H9 (cell line): ENCODE measurements at regions not wholly inside any gene's neighbourhood (a gene's known extent, or its start where the extent isn't known, plus 50 kb on each side); places are given as distances from the start of the nearest gene placed in this dataset.

Source experiments
- DNase-seq: peaks from one replicate; pipeline ENCODE4 v3.0.0-alpha.2; 2017
- H2AFZ ChIP-seq: one replicate; pipeline ENCODE4 v1.6.1; 2013; ENCODE audit warnings: mild to moderate bottlenecking, low read length, control low read depth, moderate library complexity
- H2AK5ac ChIP-seq: 2 replicates; pipeline ENCODE4 v1.6.1; 2013; ENCODE audit warnings: low read length, control low read depth, mixed read lengths; ENCODE audit not compliant: insufficient read length
- H2BK120ac ChIP-seq: one replicate; pipeline ENCODE4 v1.6.1; 2013; ENCODE audit warnings: low read depth, mild to moderate bottlenecking, low read length, control low read depth, inconsistent platforms; ENCODE audit not compliant: poor library complexity, severe bottlenecking
- H2BK12ac ChIP-seq: 2 replicates; pipeline ENCODE4 v1.6.1; 2013; ENCODE audit warnings: low read length, control low read depth, mixed read lengths, low read depth; ENCODE audit not compliant: insufficient read length
- H2BK15ac ChIP-seq: 2 replicates; pipeline ENCODE4 v1.6.1; 2013; ENCODE audit warnings: low read depth, low read length, control low read depth
- H2BK20ac ChIP-seq: one replicate; pipeline ENCODE4 v1.6.1; 2013; ENCODE audit warnings: low read depth, mild to moderate bottlenecking, low read length, control low read depth, inconsistent platforms; ENCODE audit not compliant: poor library complexity, severe bottlenecking
- H2BK5ac ChIP-seq: 2 replicates; pipeline ENCODE4 v1.6.1; 2013; ENCODE audit warnings: low read length, control low read depth, mixed read lengths; ENCODE audit not compliant: insufficient read length
- H3K14ac ChIP-seq: 2 replicates; pipeline ENCODE4 v1.6.1; 2013; ENCODE audit warnings: low read length, control low read depth; ENCODE audit not compliant: insufficient read depth
- H3K18ac ChIP-seq: 2 replicates; pipeline ENCODE4 v1.6.1; 2013; ENCODE audit warnings: low read depth, mild to moderate bottlenecking, mixed read lengths, low read length, control low read depth; ENCODE audit not compliant: insufficient read length
- H3K23ac ChIP-seq: 2 replicates; pipeline ENCODE4 v1.6.1; 2013; ENCODE audit warnings: low read length, control low read depth, mixed read lengths, low read depth; ENCODE audit not compliant: insufficient read length
- H3K23me2 ChIP-seq: 2 replicates; pipeline ENCODE4 v1.6.1; 2013; ENCODE audit warnings: low read depth, mild to moderate bottlenecking, mixed read lengths, low read length, control low read depth; ENCODE audit not compliant: insufficient read length, poor library complexity, severe bottlenecking
- H3K27ac ChIP-seq: 2 replicates; pipeline ENCODE4 v1.5.1; 2013; ENCODE audit warnings: low read length, control low read depth, mixed read lengths, low read depth; ENCODE audit not compliant: insufficient read length
- H3K27me3 ChIP-seq: 2 replicates; pipeline ENCODE4 v1.6.1; 2013; ENCODE audit warnings: low read length, control low read depth, inconsistent platforms; ENCODE audit not compliant: insufficient read depth
- H3K4ac ChIP-seq: 2 replicates; pipeline ENCODE4 v1.6.1; 2013; ENCODE audit warnings: low read depth, mild to moderate bottlenecking, control low read depth, inconsistent platforms, low read length, moderate library complexity
- H3K4me1 ChIP-seq: 2 replicates; pipeline ENCODE4 v1.6.1; 2013; ENCODE audit warnings: low read length, control low read depth, inconsistent platforms; ENCODE audit not compliant: insufficient read depth
- H3K4me2 ChIP-seq: 2 replicates; pipeline ENCODE4 v1.6.1; 2013; ENCODE audit warnings: low read length, control low read depth, mixed read lengths; ENCODE audit not compliant: insufficient read length, insufficient read depth
- H3K56ac ChIP-seq: 2 replicates; pipeline ENCODE4 v1.6.1; 2013; ENCODE audit warnings: low read depth, mild to moderate bottlenecking, mixed read lengths, low read length, control low read depth; ENCODE audit not compliant: insufficient read length
- H3K79me1 ChIP-seq: 2 replicates; pipeline ENCODE4 v1.6.1; 2013; ENCODE audit warnings: low read depth, mild to moderate bottlenecking, moderate library complexity, low read length, control low read depth, inconsistent platforms; ENCODE audit not compliant: insufficient read depth, poor library complexity, severe bottlenecking
- H3K79me2 ChIP-seq: 2 replicates; pipeline ENCODE4 v1.6.1; 2013; ENCODE audit warnings: low read length, control low read depth, inconsistent platforms; ENCODE audit not compliant: insufficient read depth
- H3K9ac ChIP-seq: 2 replicates; pipeline ENCODE4 v1.6.1; 2013; ENCODE audit warnings: low read length, control low read depth, mixed read lengths; ENCODE audit not compliant: insufficient read length; ENCODE audit errors: extremely low read depth
- H3K9me3 ChIP-seq: one replicate; pipeline ENCODE4 v1.6.1; 2013; ENCODE audit warnings: low read depth, low read length, inconsistent platforms; ENCODE audit not compliant: control insufficient read depth
- H3T11ph ChIP-seq: one replicate; pipeline ENCODE4 v1.6.1; 2013; ENCODE audit warnings: mild to moderate bottlenecking, low read length, control low read depth, inconsistent platforms
- H4K20me1 ChIP-seq: one replicate; pipeline ENCODE4 v1.6.1; 2013; ENCODE audit not compliant: control insufficient read depth, insufficient read length, insufficient read depth
- H4K5ac ChIP-seq: 2 replicates; pipeline ENCODE4 v1.6.1; 2013; ENCODE audit warnings: low read depth, mild to moderate bottlenecking, mixed read lengths, low read length, control low read depth; ENCODE audit not compliant: insufficient read length
- H4K8ac ChIP-seq: replicated peaks from 2 replicates; pipeline ENCODE4 v1.6.1; 2013; ENCODE audit warnings: low read length, control low read depth, mixed read lengths, low read depth; ENCODE audit not compliant: insufficient read length
- H4K91ac ChIP-seq: 2 replicates; pipeline ENCODE4 v1.6.1; 2013; ENCODE audit warnings: low read depth, mild to moderate bottlenecking, moderate library complexity, mixed read lengths, low read length, control low read depth; ENCODE audit not compliant: insufficient read length
- H3K27ac Mint-ChIP-seq, 3 experiments: 2 replicates in 2 of 3; 3 replicates in 1 of 3; pipeline ENCODE4 v1.8.0; 2020 to 2021; ENCODE audit warnings: mixed read lengths in 3 of 3, mild to moderate bottlenecking in 1 of 3, moderate library complexity in 1 of 3
- H3K27me3 Mint-ChIP-seq: 2 replicates; pipeline ENCODE4 v1.8.0; 2021; ENCODE audit warnings: low read depth, mild to moderate bottlenecking, moderate library complexity, mixed read lengths
- H3K36me3 Mint-ChIP-seq, 3 experiments: 2 replicates in 2 of 3; 3 replicates in 1 of 3; pipeline ENCODE4 v1.8.0; 2020 to 2021; ENCODE audit warnings: low read depth in 3 of 3, mixed read lengths in 3 of 3; ENCODE audit not compliant: insufficient read depth in 1 of 3
- H3K4me1 Mint-ChIP-seq, 2 experiments: 2 replicates each; pipeline ENCODE4 v1.8.0; 2020; ENCODE audit warnings: mixed read lengths in 2 of 2
- H3K4me3 Mint-ChIP-seq, 2 experiments: 2 replicates in 1 of 2; 3 replicates in 1 of 2; pipeline ENCODE4 v1.8.0; 2020 to 2021; ENCODE audit warnings: mild to moderate bottlenecking in 2 of 2, mixed read lengths in 2 of 2, moderate library complexity in 1 of 2
- H3K9me3 Mint-ChIP-seq, 2 experiments: 2 replicates in 1 of 2; 3 replicates in 1 of 2; pipeline ENCODE4 v1.8.0; 2020; ENCODE audit warnings: mild to moderate bottlenecking in 2 of 2, mixed read lengths in 2 of 2, moderate library complexity in 1 of 2
- WGBS: extraction: QIAGEN DNeasy Blood & Tissue Kit; methylation state at CpG from one replicate; pipeline ENCODE4 v1.1.7; 2013; ENCODE audit warnings: missing lambda C conversion rate, low lambda C conversion rate, mixed read lengths; ENCODE audit not compliant: insufficient read length; ENCODE audit errors: extremely low coverage; 5-methylcytosine and 5-hydroxymethylcytosine counted together
- TF ChIP-seq, protein P1 (sequence below): fragments of 200-600 bp; sonication (generic); conservative IDR thresholded peaks from 3 replicates; pipeline ENCODE4 v1.8.0; 2021; ENCODE audit warnings: antibody characterized with exemption, mild to moderate bottlenecking

DNA sequence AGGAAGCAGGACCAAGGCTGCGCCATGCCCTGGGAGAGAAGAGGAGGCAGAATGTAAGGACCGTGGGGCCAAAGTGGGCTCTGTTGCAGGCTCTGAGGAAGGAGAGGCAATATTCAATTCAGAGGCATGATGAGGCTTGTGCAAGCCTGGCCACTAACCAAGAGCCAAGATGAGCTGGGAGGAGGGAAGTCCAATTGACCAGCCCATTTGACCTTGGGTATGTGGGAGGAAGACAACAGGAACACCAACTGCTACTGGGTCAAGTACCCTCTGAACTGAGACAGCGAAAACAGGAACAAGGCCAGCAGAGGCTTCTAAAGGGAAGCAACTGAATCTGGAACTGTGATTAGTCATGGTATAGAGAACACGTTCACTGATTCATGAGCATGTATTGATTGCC lies 779.6 kb downstream of the MAFB start:
- Mint-ChIP-seq H3K9me3 (no peaks in the 10 kb centered on the region), H3K27me3 (no peaks in the 10 kb centered on the region), H3K27ac (no peak overlapping the region), H3K4me1 (peaks cover 0 to 6% of the 10 kb centered on the region in 2 experiments; a peak in 1 of 4 replicates), H3K4me3 (no peak overlapping the region), H3K36me3 (no peaks in the 10 kb centered on the region; a peak in 1 of 7 replicates)
- Histone ChIP-seq H2AK5ac (no peak overlapping the region), H3K27me3 (no peaks in the 10 kb centered on the region), H4K20me1 (no peaks in the 10 kb centered on the region), H4K8ac (no peak overlapping the region), H3T11ph (no peak overlapping the region), H3K4ac (no peak overlapping the region), H3K4me2 (no peak overlapping the region), H3K23ac (no peak overlapping the region), H3K4me1 (no peaks in the 10 kb centered on the region), H3K14ac (no peak overlapping the region; the same call in 1 of the 2 replicates), H3K56ac (no peak overlapping the region), H3K79me1 (no peaks in the 10 kb centered on the region), H2BK120ac (no peak overlapping the region), H3K23me2 (no peaks in the 10 kb centered on the region), H3K27ac (no peak overlapping the region), H3K79me2 (no peaks in the 10 kb centered on the region), H3K9me3 (no peaks in the 10 kb centered on the region), H4K91ac (no peak overlapping the region), H2BK20ac (no peak overlapping the region), H3K18ac (no peak overlapping the region), H3K9ac (no peak overlapping the region), H4K5ac (no peak overlapping the region), H2BK5ac (no peak overlapping the region), H2BK12ac (no peak overlapping the region), H2AFZ (no peak overlapping the region), H2BK15ac (no peak overlapping the region)
- no CpG with 5 or more reads among the region's 4 CpGs for WGBS
- no peak for DNase-seq
- TF ChIP-seq, protein P1, sequence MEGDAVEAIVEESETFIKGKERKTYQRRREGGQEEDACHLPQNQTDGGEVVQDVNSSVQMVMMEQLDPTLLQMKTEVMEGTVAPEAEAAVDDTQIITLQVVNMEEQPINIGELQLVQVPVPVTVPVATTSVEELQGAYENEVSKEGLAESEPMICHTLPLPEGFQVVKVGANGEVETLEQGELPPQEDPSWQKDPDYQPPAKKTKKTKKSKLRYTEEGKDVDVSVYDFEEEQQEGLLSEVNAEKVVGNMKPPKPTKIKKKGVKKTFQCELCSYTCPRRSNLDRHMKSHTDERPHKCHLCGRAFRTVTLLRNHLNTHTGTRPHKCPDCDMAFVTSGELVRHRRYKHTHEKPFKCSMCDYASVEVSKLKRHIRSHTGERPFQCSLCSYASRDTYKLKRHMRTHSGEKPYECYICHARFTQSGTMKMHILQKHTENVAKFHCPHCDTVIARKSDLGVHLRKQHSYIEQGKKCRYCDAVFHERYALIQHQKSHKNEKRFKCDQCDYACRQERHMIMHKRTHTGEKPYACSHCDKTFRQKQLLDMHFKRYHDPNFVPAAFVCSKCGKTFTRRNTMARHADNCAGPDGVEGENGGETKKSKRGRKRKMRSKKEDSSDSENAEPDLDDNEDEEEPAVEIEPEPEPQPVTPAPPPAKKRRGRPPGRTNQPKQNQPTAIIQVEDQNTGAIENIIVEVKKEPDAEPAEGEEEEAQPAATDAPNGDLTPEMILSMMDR: no peak
